ENCODE measurements at regions not wholly inside any gene's neighbourhood (a gene's known extent, or its start where the extent isn't known, plus 50 kb on each side); places are given as distances from the start of the nearest gene placed in this dataset.
A peak's percentile ranks its signal among the peaks of the same experiment; 100 is the strongest.

GRCh38 chr2:152255918-152256317 is 79.1 kb upstream of the FMNL2 start:
- Histone ChIP-seq H3K27ac (ENCODE audit: extremely low read depth, low read depth, low read length) (no peak overlapping the region), H3K4me1 (ENCODE audit: control insufficient read depth, insufficient read depth, low read length) (no peaks in the 10 kb centered on the region), H3K9me3 (ENCODE audit: control insufficient read depth, insufficient read depth, low read depth, low read length) (no peaks in the 10 kb centered on the region), H3K36me3 (ENCODE audit: control insufficient read depth in 2 of 2, insufficient read depth in 1 of 2, low read length in 2 of 2) (no peaks in the 10 kb centered on the region), H3K4me3 (ENCODE audit: low read depth, low read length) (no peak overlapping the region)
- TF ChIP-seq ZNF114 (tag by site-specific recombination; IDR thresholded peaks at IDR 0.05) = no peak
- TF ChIP-seq ZBTB10 (tag by site-specific recombination; IDR thresholded peaks at IDR 0.05) = no peak
- no peak for TF ChIP-seq ZNF692 (tag by site-specific recombination; IDR thresholded peaks at IDR 0.05)
- TF ChIP-seq HOXC10 (CRISPR knock-in tag; IDR thresholded peaks at IDR 0.05) = no peak
- TF ChIP-seq ATF2 (tag by site-specific recombination; IDR thresholded peaks at IDR 0.05; ENCODE audit: low read depth) = peak; percentile 70
- ChIA-PET CTCF (no interaction called here), POLR2A (no interaction called here)

GRCh38 chr2:152260939-152261338 is 74.0 kb upstream of the FMNL2 start:
- no peak overlapping the region for H3K4me3 ChIP-seq (ENCODE audit: low read depth, low read length)
- CTCF ChIA-PET = no interaction called here
- no peak overlapping the region for H3K27ac ChIP-seq (ENCODE audit: extremely low read depth, low read depth, low read length)
- POLR2A ChIA-PET = no interaction called here
- H3K36me3 ChIP-seq (ENCODE audit: control insufficient read depth in 2 of 2, insufficient read depth in 1 of 2, low read length in 2 of 2) = no peaks in the 10 kb centered on the region
- TF ChIP-seq ZNF580 (tag by site-specific recombination; IDR thresholded peaks at IDR 0.05) (0 out of 2 replicates have a peak, but pooled peaks have one; percentile 35), ZNF670 (tag by site-specific recombination; IDR thresholded peaks at IDR 0.05; ENCODE audit: low read depth) (no peak), ZNF280D (tag by site-specific recombination; IDR thresholded peaks at IDR 0.05) (0 out of 2 replicates have a peak, but pooled peaks have one; percentile 73), ZNF133 (tag by site-specific recombination; IDR thresholded peaks at IDR 0.05) (no peak), ZBTB20 (tag by site-specific recombination; IDR thresholded peaks at IDR 0.05) (no peak), SCRT1 (tag by site-specific recombination; IDR thresholded peaks at IDR 0.05; ENCODE audit: borderline replicate concordance) (no peak), ZNF777 (tag by site-specific recombination; IDR thresholded peaks at IDR 0.05; ENCODE audit: borderline replicate concordance) (no peak), ZNF146 (tag by site-specific recombination; IDR thresholded peaks at IDR 0.05) (peak; percentile 92), ZBTB26 (tag by site-specific recombination; optimal IDR thresholded peaks at IDR 0.05) (no peak)
- no peaks in the 10 kb centered on the region for H3K4me1 ChIP-seq (ENCODE audit: control insufficient read depth, insufficient read depth, low read length)
- H3K9me3 ChIP-seq (ENCODE audit: control insufficient read depth, insufficient read depth, low read depth, low read length) = no peaks in the 10 kb centered on the region

Measured in HEK293 (cell line).